IMR-90 (cell line): ENCODE measurements at regions not wholly inside any gene's neighbourhood (a gene's known extent, or its start where the extent isn't known, plus 50 kb on each side); places are given as distances from the start of the nearest gene placed in this dataset.
A peak's percentile ranks its signal among the peaks of the same experiment; 100 is the strongest.

ENCODE experiments used
- ATAC-seq: fragments of 200-7000 bp; cut with Tn5 transposase; 2 replicates; pipeline ENCODE4 v1.9.1; 2020; ENCODE audit warnings: low read depth, mild to moderate bottlenecking, moderate library complexity
- BruUV-seq: library from RNA; stranded (reverse); fragments of 400-500 nt; replicated peaks from 2 replicates; lab custom pipeline; 2021; lab: Mats Ljungman, UMichigan
- CTCF ChIA-PET: fragments of 300-600 bp; formaldehyde crosslinking; extraction: SDS; loops from one replicate; lab custom pipeline; 2021; ENCODE audit warnings: antibody characterized with exemption; lab: Yijun Ruan, JAX
- POLR2A ChIA-PET: fragments of 300-600 bp; sonication (Branson Sonifier 250); formaldehyde crosslinking; loops from one replicate; lab custom pipeline; 2022; ENCODE audit warnings: antibody characterized with exemption; ENCODE audit not compliant: unreplicated experiment; lab: Charles Lee
- DNase-seq: peaks from one replicate; pipeline ENCODE4 v3.0.0; 2013
- H2AFZ ChIP-seq: replicated peaks from 2 replicates; pipeline ENCODE3; 2013; ENCODE audit warnings: low read length, mild to moderate bottlenecking; ENCODE audit not compliant: poor library complexity
- H2AK5ac ChIP-seq: 2 replicates; pipeline ENCODE4 v1.6.1; 2013; ENCODE audit warnings: low read depth, low read length, inconsistent platforms
- H2AK9ac ChIP-seq: replicated peaks from 2 replicates; pipeline ENCODE3; 2013; ENCODE audit warnings: mild to moderate bottlenecking, low read depth, low read length, moderate library complexity; ENCODE audit not compliant: poor library complexity
- H2BK120ac ChIP-seq: 2 replicates; pipeline ENCODE4 v1.6.1; 2013; ENCODE audit warnings: low read depth, low read length, inconsistent platforms
- H2BK15ac ChIP-seq: 3 replicates; pipeline ENCODE4 v1.6.1; 2013; ENCODE audit warnings: low read depth, low read length, inconsistent platforms
- H2BK20ac ChIP-seq: 2 replicates; pipeline ENCODE4 v1.6.1; 2013; ENCODE audit warnings: low read depth, mild to moderate bottlenecking, inconsistent platforms, low read length, moderate library complexity
- H2BK5ac ChIP-seq: 2 replicates; pipeline ENCODE4 v1.6.1; 2013; ENCODE audit warnings: mild to moderate bottlenecking, low read depth, low read length, inconsistent platforms; ENCODE audit not compliant: poor library complexity, severe bottlenecking
- H3K14ac ChIP-seq: replicated peaks from 2 replicates; pipeline ENCODE4 v1.6.1; 2013; ENCODE audit warnings: low read depth, low read length, inconsistent platforms
- H3K18ac ChIP-seq: 2 replicates; pipeline ENCODE4 v1.6.1; 2013; ENCODE audit warnings: low read depth, low read length, control low read depth
- H3K23ac ChIP-seq: 2 replicates; pipeline ENCODE4 v1.6.1; 2013; ENCODE audit warnings: low read depth, low read length, inconsistent platforms
- H3K27ac ChIP-seq: 2 replicates; pipeline ENCODE4 v1.5.1; 2013; ENCODE audit warnings: mild to moderate bottlenecking, control low read depth, low read length; ENCODE audit not compliant: insufficient read depth
- H3K27me3 ChIP-seq: 2 replicates; pipeline ENCODE4 v1.6.1; 2013; ENCODE audit warnings: low read length; ENCODE audit not compliant: control insufficient read depth, insufficient read depth
- H3K36me3 ChIP-seq: 2 replicates; pipeline ENCODE4 v1.6.1; 2013; ENCODE audit warnings: low read length, mixed read lengths; ENCODE audit not compliant: control insufficient read depth, insufficient read depth
- H3K4ac ChIP-seq: 2 replicates; pipeline ENCODE4 v1.6.1; 2013; ENCODE audit warnings: low read depth, low read length, inconsistent platforms
- H3K4me1 ChIP-seq: 2 replicates; pipeline ENCODE4 v1.6.1; 2013; ENCODE audit warnings: low read length, mixed read lengths; ENCODE audit not compliant: control insufficient read depth, insufficient read depth
- H3K4me2 ChIP-seq: 2 replicates; pipeline ENCODE4 v1.6.1; 2013; ENCODE audit warnings: low read depth, mild to moderate bottlenecking, control low read depth, low read length, moderate library complexity
- H3K4me3 ChIP-seq: 2 replicates; pipeline ENCODE4 v1.5.1; 2013; ENCODE audit warnings: low read depth, mild to moderate bottlenecking, control low read depth, low read length, moderate library complexity; ENCODE audit not compliant: insufficient read depth
- H3K56ac ChIP-seq: 2 replicates; pipeline ENCODE4 v1.6.1; 2013; ENCODE audit warnings: low read length, inconsistent platforms; ENCODE audit not compliant: insufficient read depth; ENCODE audit errors: extremely low read depth
- H3K79me1 ChIP-seq, 2 experiments: 2 replicates each; pipeline ENCODE4 v1.6.1; 2013; ENCODE audit warnings: low read length in 2 of 2, inconsistent platforms in 1 of 2, low read depth in 1 of 2
- H3K9ac ChIP-seq: 2 replicates; pipeline ENCODE4 v1.6.1; 2013; ENCODE audit warnings: low read depth, low read length, control low read depth
- H3K9me1 ChIP-seq: 2 replicates; pipeline ENCODE4 v1.6.1; 2013; ENCODE audit warnings: low read length, inconsistent platforms; ENCODE audit not compliant: insufficient read depth
- H3K9me3 ChIP-seq: 2 replicates; pipeline ENCODE4 v1.6.1; 2013; ENCODE audit warnings: low read length; ENCODE audit not compliant: control insufficient read depth, insufficient read depth
- H4K20me1 ChIP-seq: 2 replicates; pipeline ENCODE4 v1.6.1; 2013; ENCODE audit warnings: low read length, inconsistent platforms; ENCODE audit not compliant: insufficient read depth
- H4K5ac ChIP-seq: 2 replicates; pipeline ENCODE4 v1.6.1; 2013; ENCODE audit warnings: mild to moderate bottlenecking, low read depth, low read length, control low read depth
- H4K8ac ChIP-seq, 2 experiments: 2 replicates each; pipeline ENCODE4 v1.6.1; 2013; ENCODE audit warnings: low read depth in 2 of 2, low read length in 2 of 2, control low read depth in 1 of 2, inconsistent platforms in 1 of 2
- H4K91ac ChIP-seq: 2 replicates; pipeline ENCODE4 v1.6.1; 2013; ENCODE audit warnings: low read depth, low read length, inconsistent platforms; ENCODE audit not compliant: insufficient read depth
- MAFK ChIP-seq: IDR thresholded peaks from 2 replicates; pipeline ENCODE4 v1.6.1; 2012; ENCODE audit warnings: low read depth, low read length, improper control_type of control experiment
- NFE2L2 ChIP-seq: fragments of 150-350 bp; IDR thresholded peaks from 2 replicates; pipeline ENCODE4 v1.6.1; 2016; ENCODE audit warnings: low read depth, mild to moderate bottlenecking, low read length
- WGBS, 2 experiments: methylation state at CpG; one replicate each; pipeline versions ENCODE4 v1.1.5 to v1.1.7; 2013; ENCODE audit warnings: missing lambda C conversion rate in 2 of 2; ENCODE audit not compliant: insufficient read length in 1 of 2; ENCODE audit errors: extremely low coverage in 2 of 2; 5-methylcytosine and 5-hydroxymethylcytosine counted together
- dilution Hi-C: fragments of 300-500 bp; cut with HindIII; formaldehyde crosslinking; loops from one replicate; pipeline ENCODE4 v1.14.3; 2018; ENCODE audit warnings: low sequenced_read_pairs; ENCODE audit not compliant: unreplicated experiment
- in situ Hi-C: fragments of 300-500 bp; cut with MboI; formaldehyde crosslinking; loops from 3 replicates; pipeline ENCODE4 v1.14.3; 2019; ENCODE audit warnings: low sequenced_read_pairs, inconsistent platforms, mixed read lengths
- intact Hi-C: fragments of 100-400 bp; cut with micrococcal nuclease; formaldehyde crosslinking; loops from 2 replicates; pipeline ENCODE4 v1.10.0; 2022

DNA sequence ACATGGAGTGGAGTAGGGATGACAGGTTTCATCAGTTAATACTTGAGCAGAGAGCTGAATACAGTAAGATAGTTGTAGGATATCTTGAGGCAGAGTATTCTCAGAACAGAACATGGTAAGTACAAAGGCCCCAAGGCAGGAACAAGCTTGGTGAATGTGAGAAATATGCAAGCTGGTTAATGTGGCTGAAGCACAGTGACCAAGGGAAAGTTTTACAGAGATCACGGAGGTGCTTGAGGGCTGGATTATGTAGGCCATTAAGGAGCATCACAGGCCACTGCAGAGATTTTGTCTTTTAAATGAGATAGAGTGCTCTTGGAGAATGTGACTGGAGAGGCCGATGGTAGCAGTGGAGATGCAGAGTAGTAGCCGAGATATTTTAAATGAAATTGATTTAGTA is 54.0 kb upstream of the BOLA1 start:
- peak overlapping the region; percentile 40 for H3K27ac ChIP-seq
- ChIA-PET CTCF (no interaction called here), POLR2A (interaction anchor here (0.6 kb wide), 1 partner anchor 169 kb away, joined by 3 read pairs; no protein-coding TSS in a partner anchor)
- in situ Hi-C loops, result no loop called here
- H3K4me3 ChIP-seq, result no peak overlapping the region
- no peaks in the 10 kb centered on the region for H3K9me3 ChIP-seq
- TF ChIP-seq MAFK (no peak), NFE2L2 (no peak)
- H2BK5ac ChIP-seq, result peak overlapping the region; percentile 34
- H3K23ac ChIP-seq, result peak overlapping the region; percentile 89; the same call in 1 of the 2 replicates
- no peaks in the 10 kb centered on the region for H3K27me3 ChIP-seq
- peak overlapping the region; percentile 6; the same call in 1 of the 2 replicates for H2BK120ac ChIP-seq
- peaks cover 26 to 51% of the 10 kb centered on the region in 2 experiments for H3K79me1 ChIP-seq
- peaks cover 3% of the 10 kb centered on the region; the same call in 1 of the 2 replicates for H3K9me1 ChIP-seq
- no peak overlapping the region for H3K18ac ChIP-seq
- H2AK5ac ChIP-seq, result peak overlapping the region; percentile 62
- peak overlapping the region; percentile 43 for H3K4me2 ChIP-seq
- dilution Hi-C loops, result no loop called here
- H4K8ac ChIP-seq, result peak overlapping the region in 1 of 2 experiments; percentile 34; a peak in 1 of 4 replicates
- H4K5ac ChIP-seq, result no peak overlapping the region
- H3K4ac ChIP-seq, result no peak overlapping the region
- WGBS, 2 experiments, result 39% methylated on average over 3 of the region's 3 CpGs; no CpG with 5 or more reads in 1 of the 2 experiments
- H2AK9ac ChIP-seq, result no peak overlapping the region
- H2AFZ ChIP-seq, result no peak overlapping the region
- no peak for DNase-seq
- H3K14ac ChIP-seq, result 0 out of 2 replicates have a peak overlapping the region, but pooled peaks have one; percentile 14
- no peak overlapping the region; the same call in 1 of the 2 replicates for H3K56ac ChIP-seq
- ATAC-seq, result no peak
- peaks cover 3% of the 10 kb centered on the region for H3K36me3 ChIP-seq
- H3K9ac ChIP-seq, result peak overlapping the region; percentile 46
- no TSS peak for BruUV-seq
- intact Hi-C loops, result no loop called here
- peaks cover 10% of the 10 kb centered on the region for H3K4me1 ChIP-seq
- peaks cover 6% of the 10 kb centered on the region; the same call in 1 of the 2 replicates for H4K20me1 ChIP-seq
- H2BK15ac ChIP-seq, result no peak overlapping the region
- H2BK20ac ChIP-seq, result peak overlapping the region; percentile 3; the same call in 1 of the 2 replicates
- H4K91ac ChIP-seq, result no peak overlapping the region
